Activated CD4-positive, alpha-beta T cell treated with anti-CD3 and anti-CD28 coated beads, Interleukin-2, amount 10 ng/mL, durations not matched to agents 7 days and 5 days (primary cell): ENCODE measurements at regions not wholly inside any gene's neighbourhood (a gene's known extent, or its start where the extent isn't known, plus 50 kb on each side); places are given as distances from the start of the nearest gene placed in this dataset.
A peak's percentile ranks its signal among the peaks of the same experiment; 100 is the strongest.

Experiments
- CTCF ChIA-PET: fragments of 350-600 bp; sonication (Branson Sonifier 250); formaldehyde crosslinking; loops from one replicate; lab custom pipeline; 2021; ENCODE audit warnings: antibody characterized with exemption; lab: Charles Lee
- POLR2A ChIA-PET: fragments of 350-600 bp; sonication (Branson Sonifier 250); formaldehyde crosslinking; loops from one replicate; lab custom pipeline; 2021; ENCODE audit warnings: antibody characterized with exemption; lab: Charles Lee
- DNase-seq: peaks from one replicate; pipeline ENCODE4 v3.0.0-alpha.2; 2020
- H3K27ac Mint-ChIP-seq: one replicate; pipeline ENCODE4 v1.8.0; 2021; ENCODE audit warnings: mild to moderate bottlenecking, moderate library complexity, mixed read lengths
- H3K27me3 Mint-ChIP-seq: one replicate; pipeline ENCODE4 v1.8.0; 2021; ENCODE audit warnings: mixed read lengths
- H3K36me3 Mint-ChIP-seq: one replicate; pipeline ENCODE4 v1.8.0; 2021; ENCODE audit warnings: low read depth, mixed read lengths
- H3K4me1 Mint-ChIP-seq: one replicate; pipeline ENCODE4 v1.8.0; 2021; ENCODE audit warnings: mixed read lengths
- H3K4me3 Mint-ChIP-seq: one replicate; pipeline ENCODE4 v1.8.0; 2021; ENCODE audit warnings: mild to moderate bottlenecking, moderate library complexity, mixed read lengths
- H3K9me3 Mint-ChIP-seq: one replicate; pipeline ENCODE4 v1.8.0; 2021; ENCODE audit warnings: mixed read lengths

DNA sequence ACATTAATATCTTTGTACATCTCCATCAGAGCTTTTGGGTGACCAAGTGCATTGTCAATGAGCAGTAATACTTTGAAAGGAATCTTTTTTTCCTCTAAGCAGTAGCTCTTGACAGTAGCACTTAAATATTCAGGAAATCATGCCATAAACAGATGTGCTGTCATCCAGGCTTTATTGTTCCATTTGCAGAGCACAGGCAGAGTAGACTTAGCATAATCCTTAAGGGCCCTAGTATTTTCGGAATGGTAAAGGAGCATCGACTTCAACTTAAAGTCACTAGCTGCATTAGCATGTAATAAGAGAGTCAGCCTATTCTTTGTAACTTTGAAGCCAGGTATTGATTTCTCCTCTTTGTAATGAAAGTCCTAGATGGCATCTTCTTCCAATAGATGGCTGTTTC lies 121.8 kb upstream of the CWC22 start:
- CTCF ChIA-PET: interaction anchor here (0.7 kb wide), 1 partner anchor 11 kb away, joined by 3 read pairs; no protein-coding TSS in a partner anchor
- peaks cover 22% of the 10 kb centered on the region for H3K27me3 Mint-ChIP-seq
- no peak for DNase-seq
- H3K4me3 Mint-ChIP-seq: no peak overlapping the region
- H3K36me3 Mint-ChIP-seq: no peaks in the 10 kb centered on the region
- H3K27ac Mint-ChIP-seq: no peak overlapping the region
- POLR2A ChIA-PET: no interaction called here
- no peaks in the 10 kb centered on the region for H3K9me3 Mint-ChIP-seq
- H3K4me1 Mint-ChIP-seq: peaks cover 1% of the 10 kb centered on the region

DNA sequence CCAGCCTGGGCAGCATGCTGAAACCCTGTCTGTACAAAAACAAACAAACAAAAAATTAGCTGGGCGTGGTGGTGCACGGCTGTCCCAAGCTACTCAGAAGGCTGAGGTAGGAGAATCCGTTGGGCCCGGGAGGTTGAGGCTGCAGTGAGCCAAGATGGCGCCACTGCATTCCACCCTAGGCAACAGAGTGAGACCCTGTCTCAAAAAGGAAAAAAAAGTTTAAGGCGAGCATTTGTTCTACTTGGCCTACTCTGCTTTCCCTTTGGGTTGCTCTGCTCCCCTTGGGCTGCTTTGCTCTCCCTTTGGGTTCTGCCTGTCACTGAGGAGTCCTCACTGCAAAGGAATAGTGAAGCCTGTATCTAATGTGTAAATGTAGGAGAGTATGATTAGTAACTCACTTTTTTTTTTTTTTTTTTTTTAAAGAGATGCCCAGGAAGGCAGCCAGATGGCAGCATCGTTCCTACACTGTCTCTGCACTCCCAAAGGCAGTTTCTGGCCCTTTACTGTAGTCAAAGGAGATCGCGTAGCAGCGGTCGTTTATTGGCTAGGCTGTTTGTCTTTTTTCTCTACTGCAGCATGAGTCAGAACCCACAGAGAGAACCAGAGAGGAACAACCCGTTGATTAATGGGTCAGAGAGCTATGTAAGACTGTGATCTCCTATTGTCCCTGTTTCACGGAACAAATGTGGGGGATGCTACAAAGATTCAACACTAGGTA lies 118.3 kb upstream of the CWC22 start:
- ChIA-PET CTCF (interaction anchor here (1.2 kb wide), 1 partner anchor 18 kb away, joined by 3 read pairs; no protein-coding TSS in a partner anchor), POLR2A (no interaction called here)
- DNase-seq: peak; percentile 32
- Mint-ChIP-seq H3K27me3 (peaks cover 19% of the 10 kb centered on the region), H3K36me3 (no peaks in the 10 kb centered on the region), H3K27ac (no peak overlapping the region), H3K4me3 (no peak overlapping the region), H3K4me1 (peaks cover 1% of the 10 kb centered on the region), H3K9me3 (no peaks in the 10 kb centered on the region)

DNA sequence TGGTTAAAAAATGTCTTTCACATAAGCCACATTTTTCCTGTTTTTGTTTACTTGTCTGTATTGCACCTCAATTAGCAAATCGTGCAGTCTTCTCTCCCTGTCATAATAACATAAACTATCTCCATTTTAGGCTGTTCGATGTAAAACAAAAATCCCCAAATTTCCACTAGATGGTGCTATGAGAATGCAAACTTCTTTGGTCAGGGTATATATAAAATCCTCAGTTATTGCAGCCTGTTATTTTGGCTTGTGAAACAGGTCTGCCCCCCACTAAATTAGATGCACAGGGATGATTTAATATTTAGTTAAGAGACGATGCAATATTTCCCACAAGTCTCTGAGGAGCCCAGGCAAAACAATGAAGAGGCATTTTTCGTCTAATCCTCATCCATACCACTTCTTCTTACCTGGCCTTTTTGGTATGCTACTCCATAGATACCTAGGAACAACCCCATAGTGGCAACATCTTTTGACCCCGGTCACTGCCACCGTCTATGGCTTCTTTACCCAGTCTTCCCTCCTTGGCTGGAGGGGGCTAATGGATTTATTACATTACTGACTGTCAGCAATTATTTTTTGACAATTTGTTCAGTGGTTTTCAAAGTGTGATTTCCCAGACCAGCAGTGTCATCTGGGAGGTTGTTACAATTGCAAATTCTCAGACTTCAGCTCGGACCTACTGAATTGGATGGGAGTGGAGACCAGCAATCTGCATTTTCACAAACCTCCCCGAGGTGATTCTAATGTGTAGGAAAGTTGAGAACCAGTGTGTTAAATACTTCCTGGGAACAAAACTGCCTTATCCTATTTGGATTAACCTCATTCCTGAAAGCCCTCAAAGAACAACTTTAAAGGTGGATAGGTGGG lies 117.4 kb upstream of the CWC22 start:
- DNase-seq: no peak
- Mint-ChIP-seq H3K4me1 (peaks cover 1% of the 10 kb centered on the region), H3K9me3 (no peaks in the 10 kb centered on the region), H3K27ac (no peak overlapping the region), H3K27me3 (peaks cover 19% of the 10 kb centered on the region), H3K4me3 (no peak overlapping the region), H3K36me3 (no peaks in the 10 kb centered on the region)
- ChIA-PET CTCF (interaction anchor here (0.9 to 1.0 kb wide), 2 partner anchors 14 to 934 kb away, joined by 3 read pairs; no protein-coding TSS in a partner anchor), POLR2A (no interaction called here)

DNA sequence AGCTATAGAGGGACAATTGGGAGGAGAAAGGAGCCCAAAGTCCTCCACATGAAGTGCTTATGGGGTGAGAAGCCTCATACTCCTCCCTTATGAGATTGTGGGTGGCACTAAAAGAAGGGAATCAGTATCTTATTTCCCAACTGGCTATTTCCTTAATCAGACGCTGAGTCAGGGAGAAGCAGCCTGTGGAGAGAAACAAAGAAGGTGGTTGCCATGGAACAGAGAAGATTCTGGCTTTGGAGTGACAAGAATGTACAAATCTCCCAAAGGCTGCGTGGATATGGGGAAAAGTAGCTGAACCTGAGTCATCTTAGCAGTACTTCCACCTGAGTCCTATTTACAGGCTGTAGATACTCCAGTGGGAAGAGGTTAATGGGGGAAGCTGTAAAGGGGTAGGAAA lies 115.8 kb upstream of the CWC22 start:
- H3K27ac Mint-ChIP-seq: no peak overlapping the region
- H3K4me3 Mint-ChIP-seq: no peak overlapping the region
- peaks cover 1% of the 10 kb centered on the region for H3K4me1 Mint-ChIP-seq
- no peaks in the 10 kb centered on the region for H3K9me3 Mint-ChIP-seq
- no peaks in the 10 kb centered on the region for H3K36me3 Mint-ChIP-seq
- DNase-seq: no peak
- ChIA-PET POLR2A (no interaction called here), CTCF (no interaction called here)
- H3K27me3 Mint-ChIP-seq: peaks cover 15% of the 10 kb centered on the region

DNA sequence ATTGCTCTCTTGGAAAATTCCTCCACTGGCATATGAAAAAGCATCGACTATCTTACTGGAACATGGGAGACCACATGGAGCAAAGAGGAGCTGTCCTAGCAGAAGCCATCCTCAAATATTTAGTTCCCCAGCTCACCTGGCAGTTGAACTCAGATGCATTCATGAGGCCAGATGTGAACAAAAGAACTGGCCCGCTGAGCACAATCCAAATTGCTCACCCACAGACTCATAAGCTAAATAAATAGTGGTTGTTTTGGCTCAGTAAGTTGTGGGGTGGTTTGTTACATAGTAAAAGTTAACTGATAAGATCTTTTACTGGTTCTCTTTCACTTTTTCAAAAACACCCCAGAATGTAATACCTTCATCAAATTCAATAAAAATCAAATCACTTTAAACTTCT lies 108.6 kb upstream of the CWC22 start:
- H3K27me3 Mint-ChIP-seq: peaks cover 5% of the 10 kb centered on the region
- CTCF ChIA-PET: no interaction called here
- no peak overlapping the region for H3K27ac Mint-ChIP-seq
- POLR2A ChIA-PET: no interaction called here
- no peak for DNase-seq
- no peaks in the 10 kb centered on the region for H3K36me3 Mint-ChIP-seq
- H3K9me3 Mint-ChIP-seq: no peaks in the 10 kb centered on the region
- H3K4me3 Mint-ChIP-seq: no peak overlapping the region
- H3K4me1 Mint-ChIP-seq: no peaks in the 10 kb centered on the region

DNA sequence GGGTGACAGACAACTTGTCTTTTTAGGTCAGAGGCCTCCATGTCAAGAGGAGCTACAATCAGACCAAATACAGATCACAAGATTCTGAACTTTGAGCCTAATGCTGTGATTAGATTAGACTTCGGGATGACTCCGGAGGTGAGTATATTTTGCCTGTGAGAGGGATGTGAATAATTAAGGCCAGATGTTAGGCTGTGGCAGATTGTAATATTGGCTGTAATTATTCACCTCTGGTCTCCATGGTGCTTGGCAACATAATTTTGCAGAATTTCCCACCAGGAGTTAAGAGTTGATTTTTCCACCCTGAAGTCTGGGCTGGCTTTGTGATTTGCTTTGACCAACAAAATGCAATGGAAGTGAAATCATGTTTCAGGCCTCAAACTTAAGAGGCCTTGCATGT lies 108.2 kb upstream of the CWC22 start:
- Mint-ChIP-seq H3K36me3 (no peaks in the 10 kb centered on the region), H3K4me1 (no peaks in the 10 kb centered on the region), H3K9me3 (no peaks in the 10 kb centered on the region), H3K4me3 (no peak overlapping the region), H3K27me3 (peaks cover 5% of the 10 kb centered on the region), H3K27ac (no peak overlapping the region)
- no peak for DNase-seq
- ChIA-PET POLR2A (no interaction called here), CTCF (no interaction called here)

DNA sequence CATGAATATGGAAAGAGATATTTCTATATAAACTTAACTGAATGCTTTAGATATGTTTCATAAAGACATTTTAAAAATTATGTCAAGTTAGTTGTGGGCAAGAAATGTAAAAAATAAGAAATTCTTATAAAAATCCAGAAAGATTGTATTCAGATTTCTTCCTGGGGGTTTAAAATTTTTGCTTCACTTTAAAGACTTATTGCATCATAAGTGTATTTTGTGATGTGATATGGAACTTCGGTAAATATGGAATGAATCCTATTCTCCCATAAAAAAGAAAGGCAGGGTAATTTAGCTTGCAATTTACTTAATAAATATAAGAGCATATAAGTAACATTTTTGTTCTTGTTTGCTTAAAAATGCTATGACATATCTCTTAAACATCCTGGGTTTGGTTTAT lies 104.8 kb upstream of the CWC22 start:
- ChIA-PET CTCF (no interaction called here), POLR2A (no interaction called here)
- H3K4me3 Mint-ChIP-seq: no peak overlapping the region
- no peak overlapping the region for H3K27ac Mint-ChIP-seq
- no peak for DNase-seq
- no peaks in the 10 kb centered on the region for H3K36me3 Mint-ChIP-seq
- no peaks in the 10 kb centered on the region for H3K9me3 Mint-ChIP-seq
- H3K4me1 Mint-ChIP-seq: no peaks in the 10 kb centered on the region
- no peaks in the 10 kb centered on the region for H3K27me3 Mint-ChIP-seq

DNA sequence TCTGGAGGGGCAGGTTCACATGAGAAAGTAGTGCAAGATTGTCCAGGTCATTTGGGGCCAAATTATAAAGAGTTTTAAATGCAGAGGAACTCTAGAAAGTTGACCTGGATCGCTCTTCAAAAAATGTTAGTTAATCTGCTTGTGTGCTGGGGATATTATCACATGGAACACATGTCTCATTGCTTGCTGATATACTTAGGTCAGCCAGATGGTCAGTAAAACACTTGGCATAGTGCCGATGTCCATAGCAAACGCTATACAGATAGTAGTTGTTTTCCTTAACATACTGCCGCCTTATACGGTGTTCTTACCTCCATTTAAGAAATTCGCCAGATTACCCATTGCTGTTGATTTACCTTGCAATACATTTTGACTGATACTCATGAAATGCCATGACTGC lies 103.4 kb upstream of the CWC22 start:
- Mint-ChIP-seq H3K27ac (no peak overlapping the region), H3K27me3 (peaks cover 4% of the 10 kb centered on the region), H3K36me3 (no peaks in the 10 kb centered on the region), H3K4me3 (no peak overlapping the region), H3K9me3 (no peaks in the 10 kb centered on the region), H3K4me1 (no peaks in the 10 kb centered on the region)
- POLR2A ChIA-PET: no interaction called here
- CTCF ChIA-PET: interaction anchor here (1.1 kb wide), 1 partner anchor 13 kb away, joined by 3 read pairs; no protein-coding TSS in a partner anchor
- DNase-seq: no peak

DNA sequence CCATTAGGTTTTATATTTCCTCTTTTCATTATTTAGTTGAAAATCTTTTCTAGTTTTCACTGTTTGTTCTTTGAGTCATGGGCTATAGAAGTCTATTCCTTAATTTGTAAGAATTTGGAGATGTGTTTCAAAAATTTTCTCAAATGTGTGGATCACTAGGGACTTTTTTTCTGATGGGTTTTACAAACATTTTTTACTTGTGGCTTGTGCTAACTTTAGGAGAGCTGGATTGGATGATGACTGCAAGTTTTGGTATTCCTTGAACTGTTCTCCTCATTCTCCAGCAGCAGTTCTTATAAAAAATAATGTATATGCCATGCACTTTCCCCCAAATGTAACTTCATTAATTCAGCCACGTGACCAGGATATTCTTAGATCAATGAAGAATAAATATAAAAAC lies 94.7 kb upstream of the CWC22 start:
- Mint-ChIP-seq H3K4me1 (no peaks in the 10 kb centered on the region), H3K9me3 (no peaks in the 10 kb centered on the region), H3K27me3 (peaks cover 6% of the 10 kb centered on the region), H3K36me3 (no peaks in the 10 kb centered on the region), H3K4me3 (no peak overlapping the region), H3K27ac (no peak overlapping the region)
- POLR2A ChIA-PET: no interaction called here
- DNase-seq: no peak
- CTCF ChIA-PET: no interaction called here

DNA sequence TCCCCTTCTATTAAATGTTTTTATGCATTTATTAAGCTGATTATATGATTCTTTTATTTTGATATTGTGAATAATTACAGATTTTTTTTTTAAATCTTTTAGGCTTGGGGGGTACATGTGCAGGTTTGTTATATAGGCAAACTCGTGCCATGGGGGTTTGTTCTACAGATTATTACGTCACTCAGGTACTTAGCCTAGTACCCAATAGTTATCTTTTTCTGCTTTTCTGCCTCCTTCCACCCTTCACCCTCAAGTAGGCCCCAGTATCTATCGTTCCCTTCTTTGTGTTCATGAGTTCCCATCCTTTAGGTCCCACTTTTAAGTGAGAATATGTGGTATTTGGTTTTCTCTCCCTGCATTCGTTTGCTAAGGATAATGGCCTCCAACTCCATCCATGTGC lies 92.2 kb upstream of the CWC22 start:
- Mint-ChIP-seq H3K4me1 (no peaks in the 10 kb centered on the region), H3K36me3 (no peaks in the 10 kb centered on the region), H3K27me3 (peaks cover 7% of the 10 kb centered on the region), H3K4me3 (no peak overlapping the region), H3K9me3 (no peaks in the 10 kb centered on the region), H3K27ac (no peak overlapping the region)
- ChIA-PET CTCF (no interaction called here), POLR2A (no interaction called here)
- no peak for DNase-seq

DNA sequence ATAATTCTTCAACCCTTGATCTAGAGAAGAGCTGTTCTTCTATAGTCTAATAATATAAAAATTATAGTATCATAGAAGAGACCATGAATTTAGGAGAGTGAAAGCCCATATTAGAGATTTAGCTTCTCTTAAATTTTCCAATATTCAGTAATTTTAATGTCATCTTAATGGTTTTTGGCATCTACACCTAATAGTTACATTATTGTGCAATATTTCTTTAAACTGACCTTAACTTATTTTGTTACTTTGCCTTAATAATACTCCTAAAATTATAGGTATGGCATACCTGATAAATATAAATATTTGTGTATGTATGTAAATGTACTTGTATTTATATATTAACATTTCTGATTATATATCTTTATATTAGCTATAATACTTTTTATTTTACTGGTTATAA lies 78.0 kb upstream of the CWC22 start:
- Mint-ChIP-seq H3K27ac (no peak overlapping the region), H3K4me1 (no peaks in the 10 kb centered on the region), H3K36me3 (no peaks in the 10 kb centered on the region), H3K4me3 (no peak overlapping the region), H3K27me3 (no peaks in the 10 kb centered on the region), H3K9me3 (peaks cover 3% of the 10 kb centered on the region)
- no peak for DNase-seq
- ChIA-PET CTCF (interaction anchor here (0.5 kb wide), 1 partner anchor 57 kb away, joined by 4 read pairs; no protein-coding TSS in a partner anchor), POLR2A (no interaction called here)

DNA sequence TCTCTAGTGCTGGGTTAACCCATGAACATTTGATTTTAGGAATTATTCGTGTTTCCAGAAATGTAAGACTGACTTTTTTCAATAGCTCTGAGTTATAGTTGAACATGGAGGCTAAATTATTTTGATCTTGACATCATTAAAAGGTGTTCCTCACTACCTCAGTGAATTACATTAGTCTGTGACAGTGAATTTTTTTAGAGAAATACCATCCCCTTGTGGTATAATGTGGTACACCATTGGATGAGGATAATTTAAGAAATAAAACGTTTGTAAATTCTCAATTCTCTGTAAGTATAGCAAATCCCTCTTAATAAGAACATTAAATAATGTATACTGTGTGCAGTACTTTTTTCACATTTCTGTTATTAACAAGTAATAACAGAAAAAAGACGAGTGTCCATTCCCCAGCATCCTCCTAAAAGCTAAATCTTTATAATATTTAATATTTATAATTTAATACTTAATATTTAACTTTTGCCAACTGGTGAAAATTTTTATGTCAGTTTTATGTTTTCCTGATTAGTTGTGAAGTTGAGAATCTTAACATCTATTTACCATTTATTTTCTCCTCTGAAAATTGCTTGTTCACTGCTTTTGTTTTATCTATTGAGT lies 70.3 kb upstream of the CWC22 start:
- Mint-ChIP-seq H3K4me1 (no peaks in the 10 kb centered on the region), H3K9me3 (peaks cover 3% of the 10 kb centered on the region), H3K27ac (no peak overlapping the region), H3K27me3 (peaks cover 2% of the 10 kb centered on the region), H3K36me3 (no peaks in the 10 kb centered on the region), H3K4me3 (no peak overlapping the region)
- POLR2A ChIA-PET: no interaction called here
- CTCF ChIA-PET: no interaction called here
- no peak for DNase-seq

DNA sequence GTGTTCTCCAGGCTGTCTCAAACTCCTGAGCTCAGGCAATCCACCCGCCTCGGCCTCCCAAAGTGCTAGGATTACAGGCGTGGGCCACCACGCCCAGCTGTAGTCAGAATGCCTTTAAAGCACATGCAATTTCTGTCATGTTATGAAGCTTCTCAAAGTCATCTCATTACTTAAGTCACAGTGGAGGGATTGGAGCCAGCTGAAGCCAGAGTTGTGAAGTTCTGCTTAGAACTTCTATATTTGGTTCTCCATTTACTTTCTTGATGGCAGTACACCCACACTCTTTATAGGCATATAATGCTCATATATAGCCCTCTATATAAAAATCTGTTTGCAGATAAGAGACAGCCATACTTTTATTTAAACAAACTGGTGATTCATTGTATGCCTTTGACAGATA lies 68.8 kb upstream of the CWC22 start:
- ChIA-PET CTCF (no interaction called here), POLR2A (no interaction called here)
- Mint-ChIP-seq H3K9me3 (no peaks in the 10 kb centered on the region), H3K27ac (no peak overlapping the region), H3K27me3 (peaks cover 2% of the 10 kb centered on the region), H3K36me3 (no peaks in the 10 kb centered on the region), H3K4me3 (no peak overlapping the region), H3K4me1 (no peaks in the 10 kb centered on the region)
- DNase-seq: no peak
